Activated CD4-positive, alpha-beta T cell treated with anti-CD3 and anti-CD28 coated beads, Interleukin-2, amount 50 U/mL, for 1 hour (primary cell): ENCODE measurements at regions not wholly inside any gene's neighbourhood (a gene's known extent, or its start where the extent isn't known, plus 50 kb on each side); places are given as distances from the start of the nearest gene placed in this dataset.
"Not testable (repeated sequence)": the region's sequence is repeated elsewhere in the genome, so short reads cannot be mapped to it uniquely, and the experiment has no call there.

Experiments
- DNase-seq: peaks from one replicate; pipeline ENCODE4 v3.0.0-alpha.2; 2020

- DNase-seq = no peak
Observed at GRCh38 chr5:113723021-113723420, 209.5 kb downstream of the YTHDC2 start.

- no peak for DNase-seq
Observed at GRCh38 chr5:113735751-113736150, 222.3 kb downstream of the YTHDC2 start.

- DNase-seq = no peak
Observed at GRCh38 chr5:113742176-113742575, 228.7 kb downstream of the YTHDC2 start.

- no peak for DNase-seq
Observed at GRCh38 chr5:113742639-113743038, 229.1 kb downstream of the YTHDC2 start.

- DNase-seq = no peak
Observed at GRCh38 chr5:113748403-113748802, 234.9 kb downstream of the YTHDC2 start.

- DNase-seq = no peak
Observed at GRCh38 chr5:113749334-113749733, 235.8 kb downstream of the YTHDC2 start.

GRCh38 chr5:113753182-113753581 is 239.7 kb downstream of the YTHDC2 start:
- DNase-seq = not testable (repeated sequence)

- DNase-seq = no peak
Observed at GRCh38 chr5:113755516-113755915, 242.0 kb downstream of the YTHDC2 start.

GRCh38 chr5:113757508-113757907 is 244.0 kb downstream of the YTHDC2 start:
- no peak for DNase-seq

- DNase-seq = no peak
Observed at GRCh38 chr5:113759505-113759904, 246.0 kb downstream of the YTHDC2 start.

- no peak for DNase-seq
Observed at GRCh38 chr5:113760486-113760885, 247.0 kb downstream of the YTHDC2 start.

- no peak for DNase-seq
Observed at GRCh38 chr5:113761594-113761993, 248.1 kb downstream of the YTHDC2 start.

- no peak for DNase-seq
Observed at GRCh38 chr5:113764382-113764781, 250.9 kb downstream of the YTHDC2 start.

- not testable (repeated sequence) for DNase-seq
Observed at GRCh38 chr5:113766827-113767226, 253.3 kb downstream of the YTHDC2 start.

GRCh38 chr5:113770648-113771047 is 257.2 kb downstream of the YTHDC2 start:
- DNase-seq = no peak

- no peak for DNase-seq
Observed at GRCh38 chr5:113771483-113771882, 258.0 kb downstream of the YTHDC2 start.

GRCh38 chr5:113776168-113776567 is 262.7 kb downstream of the YTHDC2 start:
- no peak for DNase-seq

GRCh38 chr5:113776832-113777525 is 263.5 kb downstream of the YTHDC2 start:
- DNase-seq = no peak

GRCh38 chr5:113778147-113778546 is 264.7 kb downstream of the YTHDC2 start:
- no peak for DNase-seq

- DNase-seq = no peak
Observed at GRCh38 chr5:113788141-113788655, 274.7 kb downstream of the YTHDC2 start.

- DNase-seq = no peak
Observed at GRCh38 chr5:113789769-113790168, 276.3 kb downstream of the YTHDC2 start.

- DNase-seq = no peak
Observed at GRCh38 chr5:113792806-113793205, 279.3 kb downstream of the YTHDC2 start.

GRCh38 chr5:113794981-113795380 is 281.5 kb downstream of the YTHDC2 start:
- DNase-seq = no peak

GRCh38 chr5:113800686-113801085 is 287.2 kb downstream of the YTHDC2 start:
- DNase-seq = no peak

- no peak for DNase-seq
Observed at GRCh38 chr5:113804264-113804663, 290.8 kb downstream of the YTHDC2 start.
